ENCODE measurements at regions not wholly inside any gene's neighbourhood (a gene's known extent, or its start where the extent isn't known, plus 50 kb on each side); places are given as distances from the start of the nearest gene placed in this dataset.
A peak's percentile ranks its signal among the peaks of the same experiment; 100 is the strongest.

DNA sequence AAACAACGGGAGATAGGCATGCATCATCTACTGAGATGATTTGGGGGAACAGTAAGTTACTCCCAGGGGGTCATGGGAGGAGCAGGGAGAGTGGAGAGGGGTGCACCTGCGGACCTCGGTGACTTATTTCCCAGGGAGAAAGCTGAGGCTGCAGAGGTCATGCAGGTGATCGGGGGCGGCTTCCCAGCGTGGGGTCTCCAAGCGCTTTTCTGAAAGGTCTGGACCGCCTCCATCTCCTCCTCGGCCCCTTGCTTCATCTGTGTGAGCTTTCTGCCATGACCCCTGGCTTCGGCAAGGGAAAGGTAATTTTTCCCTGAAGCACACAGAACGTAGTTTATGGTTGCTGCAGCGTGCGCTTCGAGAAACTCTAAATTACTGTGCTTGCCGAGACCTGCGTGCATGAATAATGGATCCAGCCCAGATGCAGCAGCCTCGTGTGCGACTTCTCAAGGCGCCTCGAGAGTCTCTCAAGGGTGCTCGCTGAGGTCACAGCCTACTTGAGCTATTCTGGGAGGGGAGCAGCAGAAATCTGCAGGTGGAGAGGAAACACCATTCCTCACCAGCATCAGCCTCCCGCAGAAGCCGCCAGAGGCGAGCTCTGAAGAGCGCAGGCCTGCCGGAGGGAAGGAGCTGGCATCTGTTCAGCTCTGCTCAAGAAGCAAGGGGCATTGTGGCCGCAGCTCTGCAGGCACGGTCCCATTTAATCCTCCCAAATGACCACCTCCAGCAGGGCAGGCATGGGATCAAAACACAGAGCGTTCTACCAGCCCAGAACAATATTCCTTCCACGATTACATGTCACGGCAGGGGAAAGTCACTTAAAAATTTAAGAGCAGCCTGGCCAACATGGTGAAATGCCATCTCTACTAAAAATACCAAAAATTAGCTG lies 308.4 kb upstream of the MYT1L start:
- Mint-ChIP-seq H3K27me3 (ENCODE audit: low read depth) (peaks cover 28% of the 10 kb centered on the region), H3K36me3 (no peaks in the 10 kb centered on the region), H3K27ac (no peak overlapping the region), H3K4me1 (no peaks in the 10 kb centered on the region), H3K9me3 (no peaks in the 10 kb centered on the region), H3K4me3 (no peak overlapping the region)
- TF ChIP-seq, protein P1, sequence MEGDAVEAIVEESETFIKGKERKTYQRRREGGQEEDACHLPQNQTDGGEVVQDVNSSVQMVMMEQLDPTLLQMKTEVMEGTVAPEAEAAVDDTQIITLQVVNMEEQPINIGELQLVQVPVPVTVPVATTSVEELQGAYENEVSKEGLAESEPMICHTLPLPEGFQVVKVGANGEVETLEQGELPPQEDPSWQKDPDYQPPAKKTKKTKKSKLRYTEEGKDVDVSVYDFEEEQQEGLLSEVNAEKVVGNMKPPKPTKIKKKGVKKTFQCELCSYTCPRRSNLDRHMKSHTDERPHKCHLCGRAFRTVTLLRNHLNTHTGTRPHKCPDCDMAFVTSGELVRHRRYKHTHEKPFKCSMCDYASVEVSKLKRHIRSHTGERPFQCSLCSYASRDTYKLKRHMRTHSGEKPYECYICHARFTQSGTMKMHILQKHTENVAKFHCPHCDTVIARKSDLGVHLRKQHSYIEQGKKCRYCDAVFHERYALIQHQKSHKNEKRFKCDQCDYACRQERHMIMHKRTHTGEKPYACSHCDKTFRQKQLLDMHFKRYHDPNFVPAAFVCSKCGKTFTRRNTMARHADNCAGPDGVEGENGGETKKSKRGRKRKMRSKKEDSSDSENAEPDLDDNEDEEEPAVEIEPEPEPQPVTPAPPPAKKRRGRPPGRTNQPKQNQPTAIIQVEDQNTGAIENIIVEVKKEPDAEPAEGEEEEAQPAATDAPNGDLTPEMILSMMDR (IDR thresholded peaks at IDR 0.05; ENCODE audit: unreplicated experiment): no peak
- DNase-seq (ENCODE audit: low spot score in 2 of 2, unreplicated experiment in 2 of 2): no peak

DNA sequence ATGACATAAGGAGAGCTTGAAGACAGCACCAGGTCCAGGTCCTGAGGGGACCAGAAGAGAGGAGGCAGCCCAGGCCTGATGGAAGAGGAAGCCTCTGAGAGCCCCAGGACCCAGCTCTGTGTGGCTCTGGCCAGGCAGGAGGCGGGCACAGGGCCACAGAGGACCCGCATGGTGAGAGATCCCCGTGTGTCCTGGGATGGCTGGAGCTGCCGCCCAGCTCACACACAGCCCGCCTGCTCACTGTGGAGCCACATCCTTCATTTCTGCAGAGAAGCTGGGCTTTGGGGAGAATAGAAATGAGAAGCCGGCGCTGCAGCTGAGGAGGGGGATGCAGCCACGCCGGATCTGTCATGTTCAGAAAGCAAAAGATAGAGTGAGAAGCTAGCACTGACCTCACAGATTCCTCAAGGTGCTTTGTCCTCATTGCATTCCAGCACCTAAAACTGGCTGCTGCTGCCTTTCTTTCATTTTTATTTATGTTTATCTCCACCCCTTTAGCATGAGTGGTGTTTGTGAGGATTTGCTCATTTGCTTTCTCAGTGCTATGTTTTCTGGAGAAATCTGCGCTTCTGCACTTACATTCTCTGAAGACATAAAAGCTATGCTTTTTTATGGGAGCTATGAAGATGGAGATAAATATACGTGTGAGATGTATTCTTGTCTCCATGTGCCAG lies 307.6 kb upstream of the MYT1L start:
- DNase-seq (ENCODE audit: low spot score in 2 of 2, unreplicated experiment in 2 of 2): no peak
- H3K27ac Mint-ChIP-seq: no peak overlapping the region

DNA sequence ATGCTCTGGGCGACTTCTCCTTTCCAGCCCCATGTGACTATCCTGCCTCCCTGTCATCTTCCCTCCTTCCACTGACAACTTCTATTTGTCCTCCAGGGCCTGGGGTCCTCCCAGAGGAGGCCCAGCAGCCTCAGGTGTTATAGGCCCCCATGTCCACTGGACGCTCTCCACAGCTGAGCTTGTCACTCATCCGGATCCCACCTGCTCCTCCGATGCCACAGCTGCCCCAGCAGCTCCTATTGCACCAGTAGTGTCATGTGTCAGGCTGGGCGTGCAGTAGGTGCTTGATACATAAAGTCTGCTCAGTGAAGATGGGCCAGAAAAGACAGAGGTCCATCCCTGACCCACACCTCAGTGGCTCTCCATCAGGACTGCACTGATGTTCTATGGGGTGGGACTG lies 305.7 kb upstream of the MYT1L start:
- Mint-ChIP-seq H3K36me3 (no peaks in the 10 kb centered on the region), H3K27ac (no peak overlapping the region), H3K27me3 (ENCODE audit: low read depth) (peaks cover 26% of the 10 kb centered on the region), H3K4me1 (no peaks in the 10 kb centered on the region), H3K4me3 (no peak overlapping the region), H3K9me3 (no peaks in the 10 kb centered on the region)
- TF ChIP-seq, protein P1 (IDR thresholded peaks at IDR 0.05; ENCODE audit: unreplicated experiment): no peak
- DNase-seq (ENCODE audit: low spot score in 2 of 2, unreplicated experiment in 2 of 2): no peak

More for the DNA sequence above, 307.6 kb upstream of the MYT1L start:
- no peaks in the 10 kb centered on the region for H3K4me1 Mint-ChIP-seq
- H3K4me3 Mint-ChIP-seq: no peak overlapping the region
- no peaks in the 10 kb centered on the region for H3K36me3 Mint-ChIP-seq
- peaks cover 26% of the 10 kb centered on the region for H3K27me3 Mint-ChIP-seq (ENCODE audit: low read depth)
- TF ChIP-seq, protein P1 (IDR thresholded peaks at IDR 0.05; ENCODE audit: unreplicated experiment): no peak
- no peaks in the 10 kb centered on the region for H3K9me3 Mint-ChIP-seq

DNA sequence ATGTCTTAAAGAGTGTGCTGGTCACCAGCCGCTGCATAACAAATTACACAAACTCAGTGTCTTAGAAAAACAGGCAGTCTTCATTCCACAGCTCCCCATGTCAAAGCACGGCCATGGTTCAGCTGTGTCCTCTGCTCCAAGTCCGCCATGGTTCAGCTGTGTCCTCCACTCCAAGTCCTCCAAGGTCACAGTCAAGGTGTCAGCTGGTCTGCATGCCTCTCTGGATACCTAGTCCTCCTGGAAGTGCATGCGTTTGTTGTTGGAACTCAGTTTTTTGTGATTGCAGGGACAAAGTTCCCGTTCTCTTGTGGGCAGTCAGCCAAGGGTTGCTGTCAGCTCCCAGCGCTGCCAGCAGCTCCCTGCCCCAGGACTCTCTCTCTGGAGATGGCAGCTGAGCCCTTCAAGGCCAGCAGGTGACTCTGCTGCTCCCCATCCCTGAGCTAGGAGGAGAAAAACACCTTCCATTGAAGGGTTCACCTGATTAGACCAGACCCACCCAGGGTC lies 304.0 kb upstream of the MYT1L start:
- Mint-ChIP-seq H3K4me3 (no peak overlapping the region), H3K36me3 (no peaks in the 10 kb centered on the region), H3K27ac (no peak overlapping the region), H3K27me3 (ENCODE audit: low read depth) (peaks cover 14% of the 10 kb centered on the region), H3K4me1 (no peaks in the 10 kb centered on the region), H3K9me3 (no peaks in the 10 kb centered on the region)
- no peak for DNase-seq (ENCODE audit: low spot score in 2 of 2, unreplicated experiment in 2 of 2)
- TF ChIP-seq, protein P1 (IDR thresholded peaks at IDR 0.05; ENCODE audit: unreplicated experiment): no peak

DNA sequence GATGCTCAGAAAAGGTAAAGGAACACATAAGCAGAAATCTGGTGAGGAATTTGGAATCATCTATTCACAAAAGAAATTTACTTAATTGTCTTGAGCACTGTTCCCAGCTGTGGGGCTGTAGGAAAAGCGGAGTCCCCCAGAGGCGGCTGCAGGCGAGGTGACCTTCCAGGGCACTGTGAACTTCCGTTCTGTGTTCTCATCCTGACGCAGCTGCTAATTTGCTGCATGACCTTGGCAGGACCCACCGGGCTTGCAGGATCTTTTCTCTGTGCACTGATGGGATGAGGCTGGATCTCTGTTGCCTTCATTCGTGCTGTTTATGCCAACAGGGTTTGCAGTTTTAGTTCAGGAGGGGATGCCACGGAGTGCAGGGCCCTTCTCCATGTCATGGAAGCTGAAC lies 301.9 kb upstream of the MYT1L start:
- H3K4me3 Mint-ChIP-seq: no peak overlapping the region
- no peaks in the 10 kb centered on the region for H3K9me3 Mint-ChIP-seq
- TF ChIP-seq, protein P1 (IDR thresholded peaks at IDR 0.05; ENCODE audit: unreplicated experiment): no peak
- H3K4me1 Mint-ChIP-seq: no peaks in the 10 kb centered on the region
- no peaks in the 10 kb centered on the region for H3K36me3 Mint-ChIP-seq
- DNase-seq (ENCODE audit: low spot score in 2 of 2, unreplicated experiment in 2 of 2): no peak
- peak overlapping the region; percentile 22 for H3K27ac Mint-ChIP-seq
- H3K27me3 Mint-ChIP-seq (ENCODE audit: low read depth): peaks cover 14% of the 10 kb centered on the region

All from mesothelial cell of epicardium (in vitro differentiated cells).